NB4 (cell line): ENCODE measurements at regions not wholly inside any gene's neighbourhood (a gene's known extent, or its start where the extent isn't known, plus 50 kb on each side); places are given as distances from the start of the nearest gene placed in this dataset.

Experiments used
- MYC ChIP-seq: IDR thresholded peaks from 2 replicates; pipeline ENCODE4 v1.6.1; 2011; ENCODE audit warnings: low read depth, low read length
- POLR2A ChIP-seq: IDR thresholded peaks from 2 replicates; pipeline ENCODE4 v1.6.1; 2011; ENCODE audit warnings: mild to moderate bottlenecking; ENCODE audit not compliant: insufficient read length; ENCODE audit errors: extremely low read depth
- TF ChIP-seq, protein P1 (sequence below): IDR thresholded peaks from one replicate; pipeline ENCODE4 v1.5.1; 2012; ENCODE audit warnings: low read depth, low read length
- TF ChIP-seq, protein P2 (sequence below): IDR thresholded peaks from 2 replicates; pipeline ENCODE4 v1.6.1; 2011; ENCODE audit warnings: low read depth, low read length

DNA sequence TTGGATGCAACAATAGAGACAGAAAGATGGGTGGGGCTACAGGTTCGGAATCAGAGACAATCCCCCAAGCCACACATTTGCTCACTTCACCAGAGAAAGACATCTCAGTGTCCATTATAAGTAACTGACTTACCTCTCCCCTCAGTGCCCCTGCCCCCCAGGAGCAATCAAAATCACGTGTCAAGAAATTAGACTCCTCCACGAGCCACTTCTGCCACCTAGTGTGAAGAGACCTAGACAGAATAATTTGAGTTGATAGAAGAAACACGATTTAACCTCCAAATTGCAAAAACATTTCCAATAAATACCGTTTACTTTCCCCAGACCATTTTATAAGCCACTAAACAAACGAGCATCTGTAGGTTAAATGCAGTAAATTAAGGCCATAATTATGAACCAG lies 123.2 kb downstream of the SLC30A10 start:
- TF ChIP-seq, protein P1, sequence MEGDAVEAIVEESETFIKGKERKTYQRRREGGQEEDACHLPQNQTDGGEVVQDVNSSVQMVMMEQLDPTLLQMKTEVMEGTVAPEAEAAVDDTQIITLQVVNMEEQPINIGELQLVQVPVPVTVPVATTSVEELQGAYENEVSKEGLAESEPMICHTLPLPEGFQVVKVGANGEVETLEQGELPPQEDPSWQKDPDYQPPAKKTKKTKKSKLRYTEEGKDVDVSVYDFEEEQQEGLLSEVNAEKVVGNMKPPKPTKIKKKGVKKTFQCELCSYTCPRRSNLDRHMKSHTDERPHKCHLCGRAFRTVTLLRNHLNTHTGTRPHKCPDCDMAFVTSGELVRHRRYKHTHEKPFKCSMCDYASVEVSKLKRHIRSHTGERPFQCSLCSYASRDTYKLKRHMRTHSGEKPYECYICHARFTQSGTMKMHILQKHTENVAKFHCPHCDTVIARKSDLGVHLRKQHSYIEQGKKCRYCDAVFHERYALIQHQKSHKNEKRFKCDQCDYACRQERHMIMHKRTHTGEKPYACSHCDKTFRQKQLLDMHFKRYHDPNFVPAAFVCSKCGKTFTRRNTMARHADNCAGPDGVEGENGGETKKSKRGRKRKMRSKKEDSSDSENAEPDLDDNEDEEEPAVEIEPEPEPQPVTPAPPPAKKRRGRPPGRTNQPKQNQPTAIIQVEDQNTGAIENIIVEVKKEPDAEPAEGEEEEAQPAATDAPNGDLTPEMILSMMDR = no peak
- no peak for TF ChIP-seq POLR2A
- TF ChIP-seq MYC = no peak
- TF ChIP-seq, protein P2, sequence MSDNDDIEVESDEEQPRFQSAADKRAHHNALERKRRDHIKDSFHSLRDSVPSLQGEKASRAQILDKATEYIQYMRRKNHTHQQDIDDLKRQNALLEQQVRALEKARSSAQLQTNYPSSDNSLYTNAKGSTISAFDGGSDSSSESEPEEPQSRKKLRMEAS = no peak
